PC-9 (cell line): ENCODE measurements at regions not wholly inside any gene's neighbourhood (a gene's known extent, or its start where the extent isn't known, plus 50 kb on each side); places are given as distances from the start of the nearest gene placed in this dataset.

ENCODE experiments used
- BruUV-seq: library from RNA; stranded (reverse); fragments of 400-500 nt; replicated peaks from 2 replicates; lab custom pipeline; 2021; lab: Mats Ljungman, UMichigan
- CTCF ChIA-PET: fragments of 300-600 bp; sonication (Branson Sonifier 250); formaldehyde crosslinking; loops from one replicate; lab custom pipeline; 2022; ENCODE audit warnings: antibody characterized with exemption; lab: Charles Lee
- POLR2A ChIA-PET: fragments of 300-600 bp; sonication (Branson Sonifier 250); formaldehyde crosslinking; loops from one replicate; lab custom pipeline; 2022; ENCODE audit warnings: antibody characterized with exemption; ENCODE audit not compliant: unreplicated experiment; lab: Charles Lee
- DNase-seq, 2 experiments: peaks; one replicate each; pipeline versions ENCODE4 v3.0.0 to v3.0.0-alpha.2; 2015 to 2022; ENCODE audit warnings: mixed read lengths in 1 of 2
- H2AFZ ChIP-seq: fragments of 200-600 bp; sonication (generic); 2 replicates; pipeline ENCODE4 v1.8.1; 2017; ENCODE audit warnings: antibody characterized with exemption
- H3F3A ChIP-seq: fragments of 200-600 bp; sonication (generic); 2 replicates; pipeline ENCODE4 v1.8.1; 2017; ENCODE audit warnings: antibody characterized with exemption, mild to moderate bottlenecking, low read depth; ENCODE audit not compliant: insufficient read depth
- H3K27ac ChIP-seq: fragments of 200-600 bp; sonication (generic); 2 replicates; pipeline ENCODE4 v1.6.1; 2016; ENCODE audit warnings: mixed run types
- H3K27me3 ChIP-seq: fragments of 200-600 bp; sonication (generic); 2 replicates; pipeline ENCODE4 v1.6.1; 2016; ENCODE audit warnings: low read depth, mixed run types; ENCODE audit not compliant: insufficient read depth
- H3K36me3 ChIP-seq: fragments of 200-600 bp; sonication (generic); 2 replicates; pipeline ENCODE4 v1.6.1; 2016; ENCODE audit warnings: low read depth, mixed run types
- H3K4me1 ChIP-seq: fragments of 200-600 bp; sonication (generic); replicated peaks from 2 replicates; pipeline ENCODE4 v1.6.1; 2016; ENCODE audit warnings: mixed run types; ENCODE audit not compliant: insufficient read depth
- H3K4me2 ChIP-seq: fragments of 200-600 bp; sonication (generic); 2 replicates; pipeline ENCODE4 v1.6.1; 2017; ENCODE audit warnings: mixed run types
- H3K4me3 ChIP-seq: fragments of 200-600 bp; sonication (generic); 2 replicates; pipeline ENCODE4 v1.6.1; 2016; ENCODE audit warnings: mixed run types
- H3K79me2 ChIP-seq: fragments of 200-600 bp; sonication (generic); 2 replicates; pipeline ENCODE4 v1.6.1; 2017; ENCODE audit warnings: low read depth, mixed run types
- H3K9me2 ChIP-seq: fragments of 200-600 bp; sonication (generic); 2 replicates; pipeline ENCODE4 v1.8.1; 2017; ENCODE audit warnings: mild to moderate bottlenecking; ENCODE audit not compliant: insufficient read depth
- H3K9me3 ChIP-seq: fragments of 200-600 bp; sonication (generic); 2 replicates; pipeline ENCODE4 v1.8.1; 2016; ENCODE audit warnings: low read depth; ENCODE audit not compliant: insufficient read depth
- H4K20me1 ChIP-seq: fragments of 200-600 bp; sonication (generic); 2 replicates; pipeline ENCODE4 v1.8.1; 2017; ENCODE audit not compliant: insufficient read depth
- CTCF ChIP-seq: fragments of 200-600 bp; sonication (generic); conservative IDR thresholded peaks from 2 replicates; pipeline ENCODE4 v1.6.1; 2017; ENCODE audit warnings: mixed run types, antibody characterized with exemption, mild to moderate bottlenecking, moderate library complexity
- EZH2 ChIP-seq: fragments of 200-600 bp; sonication (generic); IDR thresholded peaks from 2 replicates; pipeline ENCODE4 v1.8.0; 2017; ENCODE audit warnings: antibody characterized with exemption, low read depth
- intact Hi-C: fragments of 100-400 bp; cut with micrococcal nuclease; formaldehyde crosslinking; loops from one replicate; pipeline ENCODE4 v1.10.0; 2022; ENCODE audit not compliant: unreplicated experiment

- Histone ChIP-seq H3K36me3 (no peaks in the 10 kb centered on the region), H3K4me1 (peaks cover 30% of the 10 kb centered on the region), H3K4me3 (no peak overlapping the region), H3K4me2 (no peak overlapping the region), H3K9me3 (no peaks in the 10 kb centered on the region), H3K27ac (no peak overlapping the region), H3K27me3 (no peaks in the 10 kb centered on the region), H3K9me2 (no peaks in the 10 kb centered on the region), H3K79me2 (no peaks in the 10 kb centered on the region), H3F3A (peaks cover 7% of the 10 kb centered on the region; the same call in 1 of the 2 replicates), H4K20me1 (no peaks in the 10 kb centered on the region), H2AFZ (no peak overlapping the region)
- TF ChIP-seq CTCF = no peak
- no peak for TF ChIP-seq EZH2
- DNase-seq = no peak
- CTCF ChIA-PET = no interaction called here
- POLR2A ChIA-PET = no interaction called here
- intact Hi-C loops = no loop called here
- BruUV-seq = no TSS peak
Observed at GRCh38 chr11:112523477-112523876, 262.8 kb upstream of the PLET1 start.

- CTCF ChIA-PET = no interaction called here
Observed at GRCh38 chr11:112523951-112524350, 263.3 kb upstream of the PLET1 start.

GRCh38 chr11:112524798-112525197 is 264.1 kb upstream of the PLET1 start:
- Histone ChIP-seq H3K79me2 (no peaks in the 10 kb centered on the region), H3K27ac (no peak overlapping the region), H3K9me3 (no peaks in the 10 kb centered on the region), H3K4me3 (no peak overlapping the region), H3K9me2 (no peaks in the 10 kb centered on the region), H3K27me3 (no peaks in the 10 kb centered on the region), H3K36me3 (no peaks in the 10 kb centered on the region), H2AFZ (no peak overlapping the region), H4K20me1 (no peaks in the 10 kb centered on the region), H3F3A (peaks cover 7% of the 10 kb centered on the region; the same call in 1 of the 2 replicates), H3K4me2 (no peak overlapping the region), H3K4me1 (peaks cover 30% of the 10 kb centered on the region)
- TF ChIP-seq CTCF (no peak), EZH2 (no peak)
- BruUV-seq = no TSS peak
- no peak for DNase-seq
- ChIA-PET POLR2A (no interaction called here), CTCF (no interaction called here)
- intact Hi-C loops = no loop called here

More at GRCh38 chr11:112523951-112524350, 263.3 kb upstream of the PLET1 start:
- Histone ChIP-seq H3K79me2 (no peaks in the 10 kb centered on the region), H3K4me1 (peaks cover 30% of the 10 kb centered on the region), H3K9me2 (no peaks in the 10 kb centered on the region), H3K4me3 (no peak overlapping the region), H3K27ac (no peak overlapping the region), H2AFZ (no peak overlapping the region), H3F3A (peaks cover 7% of the 10 kb centered on the region; the same call in 1 of the 2 replicates), H3K4me2 (no peak overlapping the region), H3K9me3 (no peaks in the 10 kb centered on the region), H3K36me3 (no peaks in the 10 kb centered on the region), H4K20me1 (no peaks in the 10 kb centered on the region), H3K27me3 (no peaks in the 10 kb centered on the region)
- no peak for DNase-seq
- POLR2A ChIA-PET = no interaction called here
- BruUV-seq = no TSS peak
- intact Hi-C loops = no loop called here
- TF ChIP-seq EZH2 (no peak), CTCF (no peak)
